ENCODE measurements at regions not wholly inside any gene's neighbourhood (a gene's known extent, or its start where the extent isn't known, plus 50 kb on each side); places are given as distances from the start of the nearest gene placed in this dataset.

- no peak overlapping the region for H3K4me2 ChIP-seq (ENCODE audit: low read length)
- no peaks in the 10 kb centered on the region for H3F3A ChIP-seq (ENCODE audit: control insufficient read depth, insufficient read depth)
- H3K9me3 ChIP-seq (ENCODE audit: control insufficient read depth, insufficient read depth, low read length), result peaks cover 4% of the 10 kb centered on the region; the same call in 1 of the 2 replicates
- H4K20me1 ChIP-seq (ENCODE audit: control insufficient read depth, insufficient read depth, low read depth, low read length), result no peaks in the 10 kb centered on the region
- H3K9me2 ChIP-seq (replicated peaks; ENCODE audit: control insufficient read depth, low read length), result no peaks in the 10 kb centered on the region
- no peaks in the 10 kb centered on the region for H3K36me3 ChIP-seq (ENCODE audit: control insufficient read depth, low read length)
- TF ChIP-seq EZH2phosphoT487 (IDR thresholded peaks at IDR 0.05; ENCODE audit: borderline replicate concordance, low read length) (no peak), CTCF (IDR thresholded peaks at IDR 0.05; ENCODE audit: low read depth, low read length, poor library complexity, severe bottlenecking) (no peak)
- no peak overlapping the region for H3K27ac ChIP-seq (ENCODE audit: low read depth, low read length)
- H3K4me3 ChIP-seq (ENCODE audit: low read length), result no peak overlapping the region
- H3K79me2 ChIP-seq (ENCODE audit: control insufficient read depth, low read length), result no peaks in the 10 kb centered on the region
- H3K27me3 ChIP-seq (ENCODE audit: control insufficient read depth, low read length), result no peaks in the 10 kb centered on the region
- no peaks in the 10 kb centered on the region for H3K4me1 ChIP-seq (ENCODE audit: control insufficient read depth, low read length)
These were observed 1011.3 kb upstream of the C9orf72 start for GRCh38 chr9:28584542-28584941.

GRCh38 chr9:28587052-28587451, 1013.8 kb upstream of the C9orf72 start:
- Histone ChIP-seq H3K27ac (ENCODE audit: low read depth, low read length) (no peak overlapping the region), H3K4me1 (ENCODE audit: control insufficient read depth, low read length) (no peaks in the 10 kb centered on the region), H3K9me3 (ENCODE audit: control insufficient read depth, insufficient read depth, low read length) (peaks cover 4% of the 10 kb centered on the region; the same call in 1 of the 2 replicates), H3K4me3 (ENCODE audit: low read length) (no peak overlapping the region), H3F3A (ENCODE audit: control insufficient read depth, insufficient read depth) (no peaks in the 10 kb centered on the region), H3K9me2 (replicated peaks; ENCODE audit: control insufficient read depth, low read length) (no peaks in the 10 kb centered on the region), H3K79me2 (ENCODE audit: control insufficient read depth, low read length) (no peaks in the 10 kb centered on the region), H3K36me3 (ENCODE audit: control insufficient read depth, low read length) (no peaks in the 10 kb centered on the region), H4K20me1 (ENCODE audit: control insufficient read depth, insufficient read depth, low read depth, low read length) (no peaks in the 10 kb centered on the region), H3K4me2 (ENCODE audit: low read length) (no peak overlapping the region), H3K27me3 (ENCODE audit: control insufficient read depth, low read length) (no peaks in the 10 kb centered on the region)
- TF ChIP-seq CTCF (IDR thresholded peaks at IDR 0.05; ENCODE audit: low read depth, low read length, poor library complexity, severe bottlenecking), result no peak
- no peak for TF ChIP-seq EZH2phosphoT487 (IDR thresholded peaks at IDR 0.05; ENCODE audit: borderline replicate concordance, low read length)

- Histone ChIP-seq H3K27ac (ENCODE audit: low read depth, low read length) (no peak overlapping the region), H3F3A (ENCODE audit: control insufficient read depth, insufficient read depth) (no peaks in the 10 kb centered on the region), H4K20me1 (ENCODE audit: control insufficient read depth, insufficient read depth, low read depth, low read length) (no peaks in the 10 kb centered on the region), H3K4me1 (ENCODE audit: control insufficient read depth, low read length) (no peaks in the 10 kb centered on the region), H3K9me2 (replicated peaks; ENCODE audit: control insufficient read depth, low read length) (no peaks in the 10 kb centered on the region), H3K4me3 (ENCODE audit: low read length) (no peak overlapping the region), H3K4me2 (ENCODE audit: low read length) (no peak overlapping the region), H3K27me3 (ENCODE audit: control insufficient read depth, low read length) (no peaks in the 10 kb centered on the region), H3K79me2 (ENCODE audit: control insufficient read depth, low read length) (no peaks in the 10 kb centered on the region), H3K36me3 (ENCODE audit: control insufficient read depth, low read length) (no peaks in the 10 kb centered on the region), H3K9me3 (ENCODE audit: control insufficient read depth, insufficient read depth, low read length) (no peaks in the 10 kb centered on the region)
- TF ChIP-seq CTCF (IDR thresholded peaks at IDR 0.05; ENCODE audit: low read depth, low read length, poor library complexity, severe bottlenecking), result no peak
- TF ChIP-seq EZH2phosphoT487 (IDR thresholded peaks at IDR 0.05; ENCODE audit: borderline replicate concordance, low read length), result no peak
These were observed 1025.1 kb upstream of the C9orf72 start for GRCh38 chr9:28598408-28598807.

- H3K4me3 ChIP-seq (ENCODE audit: low read length), result no peak overlapping the region
- no peaks in the 10 kb centered on the region for H3F3A ChIP-seq (ENCODE audit: control insufficient read depth, insufficient read depth)
- H3K79me2 ChIP-seq (ENCODE audit: control insufficient read depth, low read length), result no peaks in the 10 kb centered on the region
- no peak overlapping the region for H3K27ac ChIP-seq (ENCODE audit: low read depth, low read length)
- no peaks in the 10 kb centered on the region for H3K4me1 ChIP-seq (ENCODE audit: control insufficient read depth, low read length)
- H4K20me1 ChIP-seq (ENCODE audit: control insufficient read depth, insufficient read depth, low read depth, low read length), result no peaks in the 10 kb centered on the region
- no peaks in the 10 kb centered on the region for H3K27me3 ChIP-seq (ENCODE audit: control insufficient read depth, low read length)
- no peak overlapping the region for H3K4me2 ChIP-seq (ENCODE audit: low read length)
- no peaks in the 10 kb centered on the region for H3K36me3 ChIP-seq (ENCODE audit: control insufficient read depth, low read length)
- H3K9me3 ChIP-seq (ENCODE audit: control insufficient read depth, insufficient read depth, low read length), result no peaks in the 10 kb centered on the region
- no peaks in the 10 kb centered on the region for H3K9me2 ChIP-seq (replicated peaks; ENCODE audit: control insufficient read depth, low read length)
- TF ChIP-seq EZH2phosphoT487 (IDR thresholded peaks at IDR 0.05; ENCODE audit: borderline replicate concordance, low read length) (no peak), CTCF (IDR thresholded peaks at IDR 0.05; ENCODE audit: low read depth, low read length, poor library complexity, severe bottlenecking) (no peak)
These were observed 1026.9 kb upstream of the C9orf72 start for GRCh38 chr9:28600226-28600625.

All from DOHH2 (cell line).